GM19043 (cell line): ENCODE measurements at regions not wholly inside any gene's neighbourhood (a gene's known extent, or its start where the extent isn't known, plus 50 kb on each side); places are given as distances from the start of the nearest gene placed in this dataset.

ENCODE experiments used
- ATAC-seq: cut with Tn5 transposase; IDR thresholded peaks from one replicate; pipeline ENCODE4 v1.9.1; 2021; ENCODE audit warnings: low read depth; ENCODE audit not compliant: unreplicated experiment

- no peak for ATAC-seq
Observed at GRCh38 chr9:20205821-20206220, 416.5 kb downstream of the MLLT3 start.

GRCh38 chr9:20200991-20201431, 412.2 kb upstream of the SLC24A2 start:
- ATAC-seq: no peak

DNA sequence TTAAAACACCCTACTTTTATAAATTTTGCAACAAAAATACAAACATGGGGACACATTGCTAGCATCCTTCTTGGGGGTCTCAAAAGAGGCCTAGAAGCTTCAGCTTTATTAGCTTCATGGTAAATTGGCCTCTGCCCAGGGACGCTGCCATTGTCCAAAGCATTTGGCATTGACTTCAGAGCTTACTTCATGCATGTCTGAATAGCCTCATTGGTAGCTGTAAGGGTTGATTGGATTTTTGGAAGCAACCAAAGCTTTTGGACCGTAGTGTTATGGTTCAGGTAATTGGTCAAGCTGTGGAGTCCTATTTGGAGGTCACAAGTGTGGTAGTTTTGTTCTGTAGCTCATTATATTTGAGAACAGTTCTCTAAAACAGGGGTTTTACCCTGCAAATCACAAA, 411.7 kb upstream of the SLC24A2 start:
- no peak for ATAC-seq

DNA sequence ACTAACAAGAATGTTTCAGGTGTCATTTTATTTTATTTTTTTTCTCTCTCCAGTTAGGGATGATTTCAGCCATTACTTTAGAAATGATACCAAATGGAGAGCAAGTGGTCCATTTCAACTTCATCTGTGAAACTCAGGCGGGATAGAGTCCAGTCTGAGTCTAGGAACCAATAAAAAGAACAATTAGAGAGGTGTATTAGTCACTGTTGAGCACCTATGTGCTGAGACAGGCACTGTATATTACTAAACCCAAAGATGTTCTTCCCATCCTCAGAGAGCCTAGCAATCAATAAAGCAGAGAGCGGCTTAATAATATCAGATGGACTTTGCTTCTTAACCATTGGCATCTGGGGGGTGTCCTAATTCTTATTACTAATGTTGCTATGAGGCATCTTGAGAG, 410.3 kb upstream of the SLC24A2 start:
- ATAC-seq: no peak

DNA sequence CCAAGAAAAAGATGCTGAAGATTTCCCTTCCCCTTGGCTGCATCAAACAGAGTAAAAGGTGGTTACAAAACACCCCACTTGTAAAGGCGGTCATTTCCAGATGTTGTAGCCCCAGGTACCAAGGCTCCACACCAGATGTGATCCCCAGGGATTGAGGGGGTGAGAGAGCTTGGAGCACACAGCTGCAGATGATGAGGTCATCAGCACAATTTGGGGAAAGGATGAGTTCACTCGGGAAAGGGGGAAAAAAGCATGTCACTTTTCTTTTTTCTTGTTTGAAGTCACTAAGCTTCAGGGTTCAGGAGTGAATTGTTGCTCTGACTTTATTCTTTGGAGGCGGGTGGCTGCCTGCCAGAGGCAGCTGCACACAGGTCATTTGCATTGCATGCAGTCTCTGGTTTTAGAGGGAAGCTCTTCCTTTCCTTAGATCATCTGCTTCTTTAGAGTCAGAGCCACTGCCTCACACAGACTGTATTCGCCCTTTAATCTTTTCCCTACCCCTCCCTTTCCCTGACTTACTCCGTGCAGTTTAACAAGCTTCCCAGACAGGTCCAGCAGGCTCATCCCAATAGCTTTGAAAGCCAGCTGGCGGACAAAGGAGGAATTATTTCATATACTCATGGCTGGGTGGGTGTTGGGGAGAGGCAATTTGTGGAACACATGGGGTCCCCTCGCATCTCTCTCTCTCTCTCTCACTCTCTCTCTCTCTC, 409.3 kb upstream of the SLC24A2 start:
- ATAC-seq: no peak

DNA sequence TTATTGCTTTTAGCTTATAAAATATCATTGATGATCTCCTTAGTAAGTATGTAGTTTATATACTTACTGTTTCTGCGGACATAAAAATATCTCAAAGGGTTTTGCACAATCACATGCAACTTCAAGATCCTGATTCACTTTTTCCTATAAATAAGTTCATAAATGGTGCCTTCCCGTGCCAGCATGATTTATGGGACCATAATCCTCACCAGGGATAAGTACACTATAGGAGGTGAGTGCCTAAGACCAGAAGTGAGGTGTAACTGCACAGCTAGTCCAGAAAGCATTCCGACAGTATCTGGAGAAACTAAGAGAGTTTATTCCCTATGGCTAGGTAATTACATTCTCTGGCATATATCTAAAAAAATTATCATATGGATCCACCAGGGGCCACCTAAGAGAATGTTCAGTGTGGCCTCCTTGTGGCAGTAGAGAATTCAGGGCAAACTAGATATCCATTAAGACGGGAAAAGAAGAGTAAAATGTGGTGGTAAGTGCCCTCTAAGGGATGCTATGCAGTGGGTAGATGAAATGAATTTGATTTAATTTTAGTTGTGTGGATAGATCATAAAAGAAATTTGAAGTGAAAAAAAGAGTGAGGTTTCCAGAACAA, 402.5 kb upstream of the SLC24A2 start:
- no peak for ATAC-seq

GRCh38 chr9:20189871-20190270, 401.0 kb upstream of the SLC24A2 start:
- no peak for ATAC-seq

- no peak for ATAC-seq
Observed at GRCh38 chr9:20188616-20189369, 400.0 kb upstream of the SLC24A2 start.

GRCh38 chr9:20187318-20187717, 398.5 kb upstream of the SLC24A2 start:
- no peak for ATAC-seq

DNA sequence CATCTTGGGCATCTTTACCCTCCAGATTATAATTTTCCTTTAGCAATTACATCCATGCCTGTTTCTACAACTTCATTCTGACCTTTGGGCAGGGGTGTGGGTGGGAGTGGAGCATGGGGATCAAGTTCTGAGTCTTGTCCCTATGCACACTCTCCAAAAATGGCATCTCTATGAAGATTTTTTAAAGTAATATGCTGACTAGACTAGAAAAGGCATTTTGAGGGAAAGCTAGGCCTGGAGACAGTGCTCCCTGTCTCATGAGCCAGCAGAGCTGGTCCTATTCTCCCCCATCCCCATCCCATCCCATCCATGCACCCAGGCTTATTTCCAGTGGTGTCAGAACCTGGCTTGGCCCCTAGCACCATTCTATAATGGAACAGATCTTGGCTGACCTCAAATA, 398.0 kb upstream of the SLC24A2 start:
- ATAC-seq: no peak

DNA sequence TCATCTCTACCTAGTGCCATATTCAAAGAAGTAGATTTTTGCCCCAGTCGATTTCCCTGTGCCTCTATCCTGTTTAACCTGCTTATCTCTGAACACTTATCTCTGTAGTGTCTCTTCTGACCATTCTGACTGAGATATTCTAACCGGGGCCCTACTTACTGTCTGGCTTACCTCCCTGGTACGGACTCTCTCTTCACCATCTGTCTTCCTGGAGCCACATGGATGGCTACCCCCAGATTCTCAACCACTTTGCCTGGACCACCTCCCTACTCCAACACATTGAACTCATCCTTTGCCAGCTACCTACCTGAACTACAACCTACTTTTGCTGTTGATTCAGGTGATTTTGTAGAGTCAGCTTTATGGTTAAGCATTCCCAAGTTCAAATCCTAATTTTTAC, 397.4 kb upstream of the SLC24A2 start:
- ATAC-seq: no peak

DNA sequence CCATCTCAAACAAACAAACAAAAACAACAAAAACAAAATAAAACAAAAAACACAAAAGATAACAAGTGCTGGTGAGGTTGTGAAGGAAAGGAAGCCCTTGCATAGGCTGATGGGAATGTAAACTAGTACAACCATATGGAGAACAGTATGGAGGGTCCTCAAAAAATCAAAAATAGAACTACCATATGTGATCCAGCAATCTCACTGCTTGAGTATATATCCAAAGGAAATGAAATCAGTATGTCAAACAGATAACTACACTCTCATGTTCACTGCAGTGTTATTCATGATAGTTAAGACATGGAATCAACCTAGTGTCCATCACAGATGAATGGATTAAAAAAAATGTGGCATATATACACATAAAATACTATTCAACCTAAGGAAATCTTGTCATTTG, 395.7 kb upstream of the SLC24A2 start:
- ATAC-seq: no peak

DNA sequence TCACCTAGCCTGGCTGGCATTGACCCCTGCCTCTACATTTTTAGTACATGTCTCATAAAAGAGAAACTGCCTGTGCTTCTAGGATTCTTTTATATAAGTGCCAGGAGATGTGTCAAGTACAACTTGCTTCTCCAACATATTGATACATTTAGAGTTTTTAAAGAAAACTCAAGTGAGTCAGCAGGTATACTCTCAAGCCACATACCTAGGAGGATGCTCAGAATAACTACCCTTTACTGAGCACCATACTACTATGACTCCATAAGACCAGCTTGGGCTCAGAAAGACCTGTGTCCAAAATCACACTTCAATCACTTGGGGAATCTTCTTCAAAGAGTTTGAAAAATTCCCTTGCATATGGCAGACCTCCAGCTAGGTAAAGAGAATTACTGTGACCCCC, 389.8 kb upstream of the SLC24A2 start:
- ATAC-seq: no peak

DNA sequence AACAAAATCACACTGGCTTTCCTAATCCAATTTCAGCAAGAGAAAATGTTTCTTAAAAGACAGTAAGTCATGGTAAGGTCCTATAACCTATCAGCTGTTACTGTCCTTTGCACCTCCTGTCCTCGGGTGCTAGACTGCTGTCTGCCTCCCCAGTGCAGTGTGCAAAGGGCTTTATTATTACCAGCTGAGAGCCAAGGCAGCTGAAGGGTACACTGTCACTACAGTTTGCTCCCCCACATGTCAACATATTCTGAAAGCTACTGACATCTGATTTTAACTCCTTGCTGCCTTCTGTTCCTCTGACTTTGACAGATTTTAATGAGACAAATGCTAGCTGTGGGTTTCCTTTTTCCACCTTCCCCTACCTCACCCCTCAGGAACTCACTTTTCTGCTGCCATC, 389.4 kb upstream of the SLC24A2 start:
- no peak for ATAC-seq

GRCh38 chr9:20170122-20170521, 381.3 kb upstream of the SLC24A2 start:
- ATAC-seq: no peak

GRCh38 chr9:20152151-20152725, 363.4 kb upstream of the SLC24A2 start:
- no peak for ATAC-seq

GRCh38 chr9:20148416-20148815, 359.6 kb upstream of the SLC24A2 start:
- ATAC-seq: no peak

GRCh38 chr9:20144197-20144596, 355.4 kb upstream of the SLC24A2 start:
- no peak for ATAC-seq

DNA sequence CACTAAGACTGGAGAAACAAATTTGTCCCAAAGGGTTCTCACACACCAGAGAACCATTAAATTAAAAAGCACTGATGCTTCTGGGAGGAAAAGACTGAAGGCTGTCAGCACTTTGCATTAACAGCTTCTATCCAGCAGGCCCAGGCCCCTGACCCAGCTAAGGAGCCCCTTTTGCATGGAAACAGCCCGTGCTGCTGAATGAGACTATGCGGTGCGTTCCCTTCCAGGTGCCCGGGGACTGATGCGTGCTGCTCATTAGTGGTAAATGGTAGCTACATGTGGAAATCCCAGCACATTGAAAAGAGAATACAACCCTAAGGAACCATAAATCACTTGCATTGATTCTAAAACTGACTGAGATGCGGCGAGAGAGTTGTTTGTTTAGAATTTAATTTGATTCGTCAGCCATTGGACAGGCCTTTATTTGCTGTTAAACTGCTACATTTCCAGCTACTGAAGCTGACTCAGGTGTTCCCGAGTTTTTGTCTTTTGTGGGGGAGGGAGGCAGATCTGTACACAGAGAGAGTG, 351.0 kb upstream of the SLC24A2 start:
- no peak for ATAC-seq

GRCh38 chr9:20138841-20139240, 350.0 kb upstream of the SLC24A2 start:
- no peak for ATAC-seq

DNA sequence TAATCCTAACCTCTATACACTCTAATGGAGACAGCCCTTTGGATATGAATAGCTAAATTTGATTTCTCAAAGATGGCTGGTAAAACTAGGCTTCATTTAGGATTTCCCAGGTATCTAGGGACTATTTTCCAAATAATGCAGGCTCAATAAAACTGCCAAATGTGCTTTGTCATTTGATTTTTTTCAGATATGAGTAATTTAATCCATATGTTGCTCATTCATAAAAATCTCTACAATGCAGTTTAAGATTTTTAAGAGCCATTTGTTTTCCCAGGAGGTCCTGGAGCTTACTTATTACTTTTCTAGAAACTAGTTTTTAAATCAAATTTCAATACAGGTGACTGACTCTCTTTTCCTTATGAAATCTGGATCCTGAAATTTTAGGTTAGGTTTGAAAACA, 349.3 kb upstream of the SLC24A2 start:
- ATAC-seq: no peak
